IPS-18c (cell line): ENCODE measurements at regions not wholly inside any gene's neighbourhood (a gene's known extent, or its start where the extent isn't known, plus 50 kb on each side); places are given as distances from the start of the nearest gene placed in this dataset.

Experiments
- H3K4me3 ChIP-seq: 2 replicates; pipeline ENCODE4 v1.7.0; 2013; ENCODE audit warnings: low read depth, mild to moderate bottlenecking, low read length, moderate library complexity; ENCODE audit not compliant: insufficient read depth
- H3K9me3 ChIP-seq: one replicate; pipeline ENCODE4 v1.6.1; 2013; ENCODE audit warnings: mild to moderate bottlenecking, low read length, moderate library complexity; ENCODE audit not compliant: control insufficient read depth, insufficient read depth

DNA sequence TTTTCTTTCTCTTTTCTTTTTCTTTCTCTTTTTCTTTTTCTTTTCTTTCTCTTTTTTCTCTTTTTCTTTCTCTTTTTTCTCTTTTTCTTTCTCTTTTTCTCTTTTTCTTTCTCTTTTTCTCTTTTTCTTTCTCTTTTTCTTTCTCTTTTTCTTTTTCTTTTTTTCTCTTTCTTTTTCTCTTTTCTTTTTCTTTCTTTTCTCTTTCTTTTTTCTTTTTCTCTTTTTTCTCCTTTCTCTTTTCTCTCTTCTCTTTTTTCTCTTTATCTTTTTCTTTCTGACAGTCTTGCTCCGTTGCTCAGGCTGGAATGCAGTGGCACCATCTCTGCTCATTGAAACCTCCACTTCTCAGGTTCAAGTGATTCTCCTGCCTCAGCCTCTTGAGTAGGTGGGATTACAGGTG, 335.7 kb downstream of the SQOR start:
- Histone ChIP-seq H3K4me3 (no peak overlapping the region), H3K9me3 (no peaks in the 10 kb centered on the region)

GRCh38 chr15:45980366-45980765, 345.5 kb downstream of the SQOR start:
- no peaks in the 10 kb centered on the region for H3K9me3 ChIP-seq
- H3K4me3 ChIP-seq, result no peak overlapping the region

DNA sequence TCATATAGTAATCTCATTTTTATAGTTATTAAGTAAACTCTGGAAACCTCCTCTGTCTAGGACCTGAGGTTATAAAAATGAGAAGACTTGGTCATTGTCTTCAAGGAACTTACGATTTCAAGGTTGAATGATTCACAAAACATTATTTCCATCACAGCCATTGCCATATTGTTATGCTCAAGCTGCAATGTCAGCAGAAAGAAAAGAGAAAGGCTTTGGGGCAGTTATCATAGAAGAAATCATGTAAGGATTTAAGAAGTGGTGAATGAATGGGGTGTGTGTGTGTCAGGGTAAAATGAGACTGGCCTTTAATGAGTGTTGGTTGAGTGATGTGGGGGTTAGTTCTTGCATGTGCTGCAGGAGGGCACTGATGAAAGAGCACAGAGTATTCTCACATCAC, 346.8 kb downstream of the SQOR start:
- H3K4me3 ChIP-seq, result no peak overlapping the region
- no peaks in the 10 kb centered on the region for H3K9me3 ChIP-seq

- no peak overlapping the region for H3K4me3 ChIP-seq
- H3K9me3 ChIP-seq, result no peaks in the 10 kb centered on the region
These were observed 357.0 kb downstream of the SQOR start for GRCh38 chr15:45991863-45992262.

GRCh38 chr15:45993072-45993471, 358.2 kb downstream of the SQOR start:
- Histone ChIP-seq H3K9me3 (no peaks in the 10 kb centered on the region), H3K4me3 (no peak overlapping the region)

GRCh38 chr15:45993508-45993907, 358.7 kb downstream of the SQOR start:
- Histone ChIP-seq H3K4me3 (no peak overlapping the region), H3K9me3 (no peaks in the 10 kb centered on the region)

- no peaks in the 10 kb centered on the region for H3K9me3 ChIP-seq
- no peak overlapping the region for H3K4me3 ChIP-seq
These were observed 361.0 kb downstream of the SQOR start for GRCh38 chr15:45995800-45996199.

- peaks cover 2% of the 10 kb centered on the region for H3K9me3 ChIP-seq
These were observed 379.7 kb downstream of the SQOR start for GRCh38 chr15:46014532-46014931.

DNA sequence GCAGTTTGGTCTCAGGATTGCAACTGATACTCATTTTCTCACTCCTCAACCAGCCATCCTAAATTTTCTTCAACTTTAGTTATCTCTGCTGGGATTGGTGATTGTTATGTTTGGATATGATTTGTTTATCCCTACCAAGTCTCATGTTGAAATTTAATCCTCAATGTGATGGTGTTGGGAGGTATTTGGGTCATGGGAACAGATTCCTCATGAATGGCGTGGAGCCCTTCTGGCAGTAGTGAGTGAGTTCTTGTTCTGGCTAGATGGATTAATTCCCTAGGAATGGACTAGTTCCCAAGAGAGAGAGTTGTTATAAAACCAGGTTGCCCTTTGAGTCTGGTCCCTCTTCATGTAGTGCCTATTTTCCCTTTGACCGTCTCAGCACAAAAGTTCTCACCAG, 399.9 kb downstream of the SQOR start:
- no peak overlapping the region for H3K4me3 ChIP-seq
- H3K9me3 ChIP-seq, result no peaks in the 10 kb centered on the region

More at GRCh38 chr15:46014532-46014931, 379.7 kb downstream of the SQOR start:
- no peak overlapping the region for H3K4me3 ChIP-seq

- no peaks in the 10 kb centered on the region for H3K9me3 ChIP-seq
- H3K4me3 ChIP-seq, result no peak overlapping the region
These were observed 404.9 kb downstream of the SQOR start for GRCh38 chr15:46039703-46040102.

DNA sequence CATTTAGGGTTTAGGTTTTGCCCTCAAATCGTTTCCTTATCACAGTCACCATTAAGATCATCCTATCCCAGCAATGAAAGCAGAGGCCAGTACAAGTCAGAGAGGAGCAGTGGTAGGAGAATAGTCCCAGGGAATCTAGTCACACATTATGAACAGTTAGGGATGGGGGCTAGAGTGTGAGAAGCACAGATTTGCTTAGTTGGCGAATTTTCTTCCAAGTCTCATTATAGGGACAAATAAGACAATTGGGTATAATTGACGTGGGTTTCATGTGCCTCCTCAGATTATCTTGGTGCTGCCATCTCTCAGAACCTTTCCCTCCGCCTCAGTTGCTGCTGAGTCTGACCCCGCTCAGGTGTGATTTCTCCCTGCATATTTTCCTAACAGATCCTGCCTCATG, 407.1 kb downstream of the SQOR start:
- no peaks in the 10 kb centered on the region for H3K9me3 ChIP-seq
- H3K4me3 ChIP-seq, result no peak overlapping the region

GRCh38 chr15:46059921-46060594, 425.2 kb downstream of the SQOR start:
- no peak overlapping the region for H3K4me3 ChIP-seq
- H3K9me3 ChIP-seq, result peaks cover 2% of the 10 kb centered on the region

DNA sequence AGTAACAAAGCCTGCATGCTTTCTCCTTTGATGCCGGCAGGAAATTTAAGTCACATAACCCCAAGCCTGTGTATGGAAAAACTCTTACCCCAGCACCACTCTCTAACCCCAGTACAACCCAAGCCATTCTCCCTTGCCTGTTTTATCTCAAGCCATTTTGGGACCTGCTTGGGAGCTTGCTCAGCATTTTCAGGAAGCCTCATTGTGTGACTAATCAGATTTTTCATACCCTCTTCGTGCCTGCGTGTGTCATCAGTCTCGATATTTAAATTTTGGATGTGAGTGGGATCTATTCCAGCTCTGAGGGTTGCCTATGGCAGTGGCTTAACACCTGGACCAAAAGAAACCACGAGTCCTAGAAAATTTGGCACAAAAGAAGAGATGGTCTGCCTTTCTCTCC, 426.2 kb downstream of the SQOR start:
- peaks cover 2% of the 10 kb centered on the region for H3K9me3 ChIP-seq
- H3K4me3 ChIP-seq, result no peak overlapping the region

GRCh38 chr15:46077220-46077619, 442.4 kb downstream of the SQOR start:
- Histone ChIP-seq H3K9me3 (no peaks in the 10 kb centered on the region), H3K4me3 (no peak overlapping the region)

GRCh38 chr15:46079046-46079445, 444.2 kb downstream of the SQOR start:
- Histone ChIP-seq H3K9me3 (no peaks in the 10 kb centered on the region), H3K4me3 (no peak overlapping the region)

DNA sequence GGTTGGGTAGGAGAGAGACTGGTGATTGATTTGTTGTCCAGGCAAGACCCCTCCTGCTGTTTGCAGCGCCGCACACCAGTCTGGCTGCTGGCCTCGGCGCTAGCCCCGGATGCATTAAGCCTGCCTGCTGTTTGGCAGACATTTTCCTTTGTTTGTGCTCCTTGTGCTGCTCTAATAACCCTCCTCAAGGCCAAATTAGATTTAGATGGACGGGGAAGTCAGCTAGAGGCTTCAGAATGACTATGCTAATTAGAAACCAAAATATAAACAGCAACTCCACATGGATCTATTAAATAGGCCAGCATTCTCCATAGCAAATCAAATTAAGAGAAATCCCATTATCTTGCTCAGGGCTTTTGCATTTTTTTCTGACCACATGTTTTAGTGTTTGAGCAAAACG, 445.2 kb downstream of the SQOR start:
- no peaks in the 10 kb centered on the region for H3K9me3 ChIP-seq
- no peak overlapping the region for H3K4me3 ChIP-seq

GRCh38 chr15:46088486-46089445, 453.9 kb downstream of the SQOR start:
- Histone ChIP-seq H3K4me3 (no peak overlapping the region), H3K9me3 (no peaks in the 10 kb centered on the region)

DNA sequence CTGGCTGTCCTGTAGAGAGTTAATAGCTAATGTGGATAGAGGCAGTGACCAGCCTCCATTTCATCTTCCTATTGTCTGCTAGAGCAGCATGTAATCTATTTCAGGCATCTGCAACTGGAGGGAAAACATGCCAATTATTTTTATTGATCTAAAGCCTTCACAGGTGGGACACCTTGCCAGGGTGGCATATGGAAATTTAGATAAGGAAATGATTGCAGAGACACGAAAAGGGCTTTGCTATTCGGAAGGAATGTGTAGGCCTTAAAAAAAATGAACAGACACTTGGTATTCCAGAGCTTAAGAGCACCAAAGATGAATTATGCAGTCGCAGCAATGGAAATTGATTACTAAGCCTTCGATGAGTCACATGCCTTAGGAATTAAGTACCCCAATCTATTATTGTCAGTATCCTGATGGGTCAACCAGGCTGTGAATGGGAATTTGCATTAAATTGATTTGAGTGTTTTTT, 454.7 kb downstream of the SQOR start:
- H3K4me3 ChIP-seq, result no peak overlapping the region
- no peaks in the 10 kb centered on the region for H3K9me3 ChIP-seq
